GM19397 (cell line): ENCODE measurements at regions not wholly inside any gene's neighbourhood (a gene's known extent, or its start where the extent isn't known, plus 50 kb on each side); places are given as distances from the start of the nearest gene placed in this dataset.

Experiments
- ATAC-seq: cut with Tn5 transposase; IDR thresholded peaks from one replicate; pipeline ENCODE4 v1.9.1; 2021; ENCODE audit warnings: mild to moderate bottlenecking, moderate library complexity; ENCODE audit not compliant: unreplicated experiment

GRCh38 chr10:92789786-92790185 is 58.5 kb upstream of the EXOC6 start:
- ATAC-seq, result no peak

GRCh38 chr10:92790440-92790839 is 57.9 kb upstream of the EXOC6 start:
- no peak for ATAC-seq

- ATAC-seq, result no peak
Observed at GRCh38 chr10:92792661-92793060, 55.7 kb upstream of the EXOC6 start.
